NB4 (cell line): ENCODE measurements at regions not wholly inside any gene's neighbourhood (a gene's known extent, or its start where the extent isn't known, plus 50 kb on each side); places are given as distances from the start of the nearest gene placed in this dataset.

Experiments used
- POLR2A ChIP-seq: IDR thresholded peaks from 2 replicates; pipeline ENCODE4 v1.6.1; 2011; ENCODE audit warnings: mild to moderate bottlenecking; ENCODE audit not compliant: insufficient read length; ENCODE audit errors: extremely low read depth
- TF ChIP-seq, protein P1 (sequence below): IDR thresholded peaks from one replicate; pipeline ENCODE4 v1.5.1; 2012; ENCODE audit warnings: low read depth, low read length
- TF ChIP-seq, protein P2 (sequence below): IDR thresholded peaks from 2 replicates; pipeline ENCODE4 v1.6.1; 2011; ENCODE audit warnings: low read depth, low read length

DNA sequence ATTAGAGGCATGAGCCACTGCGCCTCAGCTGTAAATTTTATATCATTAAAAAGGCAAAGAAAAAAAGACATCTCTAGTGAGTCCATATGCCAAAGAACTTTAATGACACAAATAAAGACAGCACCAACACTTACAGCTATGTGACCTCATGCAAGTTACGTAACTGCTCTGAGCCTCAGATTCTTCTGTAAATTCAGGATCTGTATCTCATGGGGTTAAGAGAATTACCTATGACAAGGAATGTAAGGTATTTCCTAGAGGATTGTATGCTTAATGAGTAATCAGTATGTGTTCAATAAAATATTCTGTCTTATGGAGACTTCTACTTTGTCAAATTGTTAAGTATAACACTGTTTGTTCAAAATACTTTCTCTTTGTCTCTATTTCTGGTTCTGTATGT, 274.0 kb upstream of the GLI3 start:
- TF ChIP-seq, protein P1, sequence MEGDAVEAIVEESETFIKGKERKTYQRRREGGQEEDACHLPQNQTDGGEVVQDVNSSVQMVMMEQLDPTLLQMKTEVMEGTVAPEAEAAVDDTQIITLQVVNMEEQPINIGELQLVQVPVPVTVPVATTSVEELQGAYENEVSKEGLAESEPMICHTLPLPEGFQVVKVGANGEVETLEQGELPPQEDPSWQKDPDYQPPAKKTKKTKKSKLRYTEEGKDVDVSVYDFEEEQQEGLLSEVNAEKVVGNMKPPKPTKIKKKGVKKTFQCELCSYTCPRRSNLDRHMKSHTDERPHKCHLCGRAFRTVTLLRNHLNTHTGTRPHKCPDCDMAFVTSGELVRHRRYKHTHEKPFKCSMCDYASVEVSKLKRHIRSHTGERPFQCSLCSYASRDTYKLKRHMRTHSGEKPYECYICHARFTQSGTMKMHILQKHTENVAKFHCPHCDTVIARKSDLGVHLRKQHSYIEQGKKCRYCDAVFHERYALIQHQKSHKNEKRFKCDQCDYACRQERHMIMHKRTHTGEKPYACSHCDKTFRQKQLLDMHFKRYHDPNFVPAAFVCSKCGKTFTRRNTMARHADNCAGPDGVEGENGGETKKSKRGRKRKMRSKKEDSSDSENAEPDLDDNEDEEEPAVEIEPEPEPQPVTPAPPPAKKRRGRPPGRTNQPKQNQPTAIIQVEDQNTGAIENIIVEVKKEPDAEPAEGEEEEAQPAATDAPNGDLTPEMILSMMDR = no peak
- no peak for TF ChIP-seq POLR2A
- TF ChIP-seq, protein P2, sequence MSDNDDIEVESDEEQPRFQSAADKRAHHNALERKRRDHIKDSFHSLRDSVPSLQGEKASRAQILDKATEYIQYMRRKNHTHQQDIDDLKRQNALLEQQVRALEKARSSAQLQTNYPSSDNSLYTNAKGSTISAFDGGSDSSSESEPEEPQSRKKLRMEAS = no peak
